Keratinocyte (primary cell): ENCODE measurements at regions not wholly inside any gene's neighbourhood (a gene's known extent, or its start where the extent isn't known, plus 50 kb on each side); places are given as distances from the start of the nearest gene placed in this dataset.

Experiments used
- CTCF ChIP-seq, 3 experiments: IDR thresholded peaks in 1 of 3; conservative IDR thresholded peaks in 1 of 3; optimal IDR thresholded peaks in 1 of 3; 2 replicates in 2 of 3; 3 replicates in 1 of 3; pipeline versions ENCODE3 to v1.5.1; 2011; ENCODE audit warnings: low read length in 3 of 3, mild to moderate bottlenecking in 3 of 3, moderate library complexity in 2 of 3, control low read depth in 1 of 3, inconsistent platforms in 1 of 3; ENCODE audit not compliant: insufficient read depth in 2 of 3; ENCODE audit errors: extremely low read depth in 1 of 3
- EZH2 ChIP-seq: IDR thresholded peaks from one replicate; pipeline ENCODE4 v1.6.1; 2012; ENCODE audit warnings: inconsistent platforms, mild to moderate bottlenecking, low read length, moderate library complexity

- TF ChIP-seq CTCF (optimal IDR thresholded peaks at IDR 0.05 in 1 of 3, IDR thresholded peaks at IDR 0.05 in 1 of 3, conservative IDR thresholded peaks at IDR 0.05 in 1 of 3; ENCODE audit: extremely low read depth in 1 of 3, insufficient read depth in 2 of 3, low read length in 3 of 3) (no peak), EZH2 (no peak)
These were observed 447.3 kb downstream of the KCNJ3 start for GRCh38 chr2:155145758-155146229.
